Common myeloid progenitor, CD34-positive (primary cell): ENCODE measurements at regions not wholly inside any gene's neighbourhood (a gene's known extent, or its start where the extent isn't known, plus 50 kb on each side); places are given as distances from the start of the nearest gene placed in this dataset.

Experiments
- CTCF ChIA-PET: fragments of 350-600 bp; sonication (Branson Sonifier 250); formaldehyde crosslinking; loops from one replicate; lab custom pipeline; 2021; ENCODE audit warnings: antibody characterized with exemption; lab: Charles Lee
- POLR2A ChIA-PET: fragments of 350-600 bp; sonication (Branson Sonifier 250); formaldehyde crosslinking; loops from one replicate; lab custom pipeline; 2021; ENCODE audit warnings: antibody characterized with exemption; lab: Charles Lee
- DNase-seq, 3 donors: peaks; one replicate each; pipeline versions ENCODE4 v3.0.0 to v3.0.0-alpha.2; 2013
- H3K27ac ChIP-seq, 2 experiments: 1 replicate in 1 of 2; 2 replicates in 1 of 2; pipeline ENCODE4 v1.7.0; 2013; ENCODE audit warnings: inconsistent platforms in 2 of 2, low read length in 2 of 2, mild to moderate bottlenecking in 2 of 2, low read depth in 1 of 2, moderate library complexity in 1 of 2; ENCODE audit not compliant: severe bottlenecking in 2 of 2, insufficient read depth in 1 of 2, poor library complexity in 1 of 2
- H3K27me3 ChIP-seq, 5 experiments: replicated peaks in 2 of 5; 1 replicate in 3 of 5; 2 replicates in 2 of 5; pipeline versions ENCODE4 v1.6.1 to v1.7.0; 2013; ENCODE audit warnings: low read length in 4 of 5, mild to moderate bottlenecking in 2 of 5, moderate library complexity in 2 of 5, inconsistent platforms in 1 of 5; ENCODE audit not compliant: insufficient read depth in 5 of 5, control insufficient read depth in 4 of 5
- H3K36me3 ChIP-seq, 4 experiments: 1 replicate in 2 of 4; 2 replicates in 2 of 4; pipeline versions ENCODE4 v1.6.1 to v1.7.0; 2013; ENCODE audit warnings: low read length in 3 of 4, control low read depth in 1 of 4, mild to moderate bottlenecking in 1 of 4; ENCODE audit not compliant: control insufficient read depth in 4 of 4, insufficient read depth in 4 of 4
- H3K4me1 ChIP-seq, 4 experiments: 1 replicate in 3 of 4; 2 replicates in 1 of 4; pipeline versions ENCODE4 v1.6.1 to v1.7.1; 2013; ENCODE audit warnings: low read length in 3 of 4, mild to moderate bottlenecking in 3 of 4, control low read depth in 1 of 4, inconsistent platforms in 1 of 4, moderate library complexity in 1 of 4; ENCODE audit not compliant: control insufficient read depth in 4 of 4, insufficient read depth in 4 of 4; ENCODE audit errors: control extremely low read depth in 1 of 4
- H3K4me3 ChIP-seq, 7 experiments: 1 replicate in 4 of 7; 2 replicates in 3 of 7; pipeline versions ENCODE4 v1.5.1 to v1.7.0; 2013; ENCODE audit warnings: mild to moderate bottlenecking in 7 of 7, low read length in 6 of 7, moderate library complexity in 6 of 7, inconsistent platforms in 2 of 7, low read depth in 2 of 7, control low read depth in 1 of 7; ENCODE audit not compliant: insufficient read depth in 4 of 7, control insufficient read depth in 1 of 7; ENCODE audit errors: extremely low read depth in 1 of 7
- H3K9me3 ChIP-seq, 5 experiments: 1 replicate in 4 of 5; 2 replicates in 1 of 5; pipeline versions ENCODE4 v1.6.1 to v1.7.1; 2013; ENCODE audit warnings: low read length in 4 of 5, mild to moderate bottlenecking in 2 of 5, inconsistent platforms in 1 of 5, low read depth in 1 of 5, moderate library complexity in 1 of 5; ENCODE audit not compliant: control insufficient read depth in 4 of 5, insufficient read depth in 2 of 5; ENCODE audit errors: control extremely low read depth in 1 of 5
- WGBS: methylation state at CpG from one replicate; pipeline ENCODE4 v1.1.5; 2013; ENCODE audit not compliant: insufficient coverage; 5-methylcytosine and 5-hydroxymethylcytosine counted together

GRCh38 chr20:51121272-51121671 lies 98.4 kb upstream of the KCNG1 start:
- Histone ChIP-seq H3K27ac (no peak overlapping the region), H3K4me1 (no peaks in the 10 kb centered on the region), H3K9me3 (no peaks in the 10 kb centered on the region), H3K27me3 (peaks cover 0 to 51% (median 15%) of the 10 kb centered on the region in 5 experiments), H3K4me3 (no peak overlapping the region), H3K36me3 (no peaks in the 10 kb centered on the region)
- WGBS = 31% methylated on average over 6 of the region's 6 CpGs
- ChIA-PET POLR2A (no interaction called here), CTCF (no interaction called here)
- DNase-seq = no peak

GRCh38 chr20:51120868-51121267 lies 98.0 kb upstream of the KCNG1 start:
- Histone ChIP-seq H3K9me3 (no peaks in the 10 kb centered on the region), H3K4me3 (no peak overlapping the region), H3K36me3 (no peaks in the 10 kb centered on the region), H3K4me1 (no peaks in the 10 kb centered on the region), H3K27me3 (peaks cover 0 to 54% (median 15%) of the 10 kb centered on the region in 5 experiments), H3K27ac (no peak overlapping the region)
- no CpG with 5 or more reads among the region's 3 CpGs for WGBS
- ChIA-PET POLR2A (no interaction called here), CTCF (interaction anchor here (1.5 kb wide), 1 partner anchor 10 kb away, joined by 4 read pairs; no protein-coding TSS in a partner anchor)
- no peak for DNase-seq

- no peaks in the 10 kb centered on the region for H3K36me3 ChIP-seq
- no peak overlapping the region for H3K27ac ChIP-seq
- DNase-seq = no peak
- peaks cover 0 to 54% (median 13%) of the 10 kb centered on the region in 5 experiments for H3K27me3 ChIP-seq
- 93% methylated on average over 3 of the region's 3 CpGs for WGBS
- H3K4me3 ChIP-seq = no peak overlapping the region
- CTCF ChIA-PET = interaction anchor here (1.5 kb wide), 1 partner anchor 11 kb away, joined by 4 read pairs; no protein-coding TSS in a partner anchor
- H3K4me1 ChIP-seq = no peaks in the 10 kb centered on the region
- no peaks in the 10 kb centered on the region for H3K9me3 ChIP-seq
- POLR2A ChIA-PET = no interaction called here
Observed at GRCh38 chr20:51120438-51120837, 97.5 kb upstream of the KCNG1 start.

- peaks cover 0 to 54% (median 13%) of the 10 kb centered on the region in 5 experiments for H3K27me3 ChIP-seq
- H3K4me1 ChIP-seq = no peaks in the 10 kb centered on the region
- CTCF ChIA-PET = interaction anchor here (1.5 kb wide), 1 partner anchor 11 kb away, joined by 4 read pairs; no protein-coding TSS in a partner anchor
- no peaks in the 10 kb centered on the region for H3K9me3 ChIP-seq
- WGBS = 93% methylated on average over 3 of the region's 3 CpGs
- H3K27ac ChIP-seq = no peak overlapping the region
- H3K36me3 ChIP-seq = no peaks in the 10 kb centered on the region
- POLR2A ChIA-PET = no interaction called here
- no peak for DNase-seq
- H3K4me3 ChIP-seq = no peak overlapping the region
Observed at GRCh38 chr20:51119914-51120313, 97.0 kb upstream of the KCNG1 start.

- H3K27me3 ChIP-seq = peaks cover 0 to 54% (median 13%) of the 10 kb centered on the region in 5 experiments
- DNase-seq = no peak
- no peaks in the 10 kb centered on the region for H3K4me1 ChIP-seq
- H3K27ac ChIP-seq = no peak overlapping the region
- H3K36me3 ChIP-seq = no peaks in the 10 kb centered on the region
- POLR2A ChIA-PET = no interaction called here
- WGBS = 95% methylated on average over 7 of the region's 8 CpGs
- H3K9me3 ChIP-seq = no peaks in the 10 kb centered on the region
- no peak overlapping the region for H3K4me3 ChIP-seq
- CTCF ChIA-PET = interaction anchor here (1.5 kb wide), 1 partner anchor 12 kb away, joined by 4 read pairs; no protein-coding TSS in a partner anchor
Observed at GRCh38 chr20:51118985-51119527, 96.1 kb upstream of the KCNG1 start.

GRCh38 chr20:51118216-51118615 lies 95.3 kb upstream of the KCNG1 start:
- Histone ChIP-seq H3K9me3 (no peaks in the 10 kb centered on the region), H3K27ac (no peak overlapping the region), H3K27me3 (peaks cover 0 to 51% (median 12%) of the 10 kb centered on the region in 5 experiments), H3K36me3 (no peaks in the 10 kb centered on the region), H3K4me1 (no peaks in the 10 kb centered on the region), H3K4me3 (no peak overlapping the region)
- no peak for DNase-seq
- WGBS = 86% methylated on average over 2 of the region's 2 CpGs
- ChIA-PET CTCF (no interaction called here), POLR2A (no interaction called here)

- H3K4me3 ChIP-seq = no peak overlapping the region
- H3K27ac ChIP-seq = no peak overlapping the region
- peaks cover 0 to 40% (median 8%) of the 10 kb centered on the region in 5 experiments for H3K27me3 ChIP-seq
- H3K4me1 ChIP-seq = no peaks in the 10 kb centered on the region
- WGBS = 94% methylated on average over 5 of the region's 9 CpGs
- no peaks in the 10 kb centered on the region for H3K36me3 ChIP-seq
- ChIA-PET POLR2A (no interaction called here), CTCF (no interaction called here)
- H3K9me3 ChIP-seq = peaks cover 0 to 2% (median 0%) of the 10 kb centered on the region in 5 experiments
- DNase-seq = no peak
Observed at GRCh38 chr20:51116765-51117686, 94.1 kb upstream of the KCNG1 start.
